HEK293T (cell line): ENCODE measurements at regions not wholly inside any gene's neighbourhood (a gene's known extent, or its start where the extent isn't known, plus 50 kb on each side); places are given as distances from the start of the nearest gene placed in this dataset.

ENCODE experiments used
- BHLHE40 ChIP-seq: fragments of 450-650 bp; IDR thresholded peaks from 2 replicates; pipeline ENCODE4 v1.6.1; 2016; ENCODE audit warnings: mild to moderate bottlenecking, moderate library complexity, borderline replicate concordance
- ELF4 ChIP-seq: fragments of 450-650 bp; IDR thresholded peaks from 2 replicates; pipeline ENCODE4 v1.6.1; 2017; ENCODE audit warnings: antibody characterized with exemption
- FOXK2 ChIP-seq: fragments of 450-650 bp; IDR thresholded peaks from 2 replicates; pipeline ENCODE4 v1.6.1; 2016; ENCODE audit warnings: mild to moderate bottlenecking
- FOXM1 ChIP-seq: fragments of 450-650 bp; IDR thresholded peaks from 2 replicates; pipeline ENCODE4 v1.6.1; 2017; ENCODE audit warnings: mild to moderate bottlenecking, borderline replicate concordance
- HDGF ChIP-seq: fragments of 450-650 bp; IDR thresholded peaks from 2 replicates; pipeline ENCODE4 v1.6.1; 2017; ENCODE audit warnings: antibody characterized with exemption, borderline replicate concordance
- NFRKB ChIP-seq: fragments of 450-650 bp; IDR thresholded peaks from 2 replicates; pipeline ENCODE4 v1.6.1; 2016; ENCODE audit warnings: mild to moderate bottlenecking, moderate library complexity
- SP1 ChIP-seq: fragments of 450-650 bp; IDR thresholded peaks from 2 replicates; pipeline ENCODE4 v1.6.1; 2017

DNA sequence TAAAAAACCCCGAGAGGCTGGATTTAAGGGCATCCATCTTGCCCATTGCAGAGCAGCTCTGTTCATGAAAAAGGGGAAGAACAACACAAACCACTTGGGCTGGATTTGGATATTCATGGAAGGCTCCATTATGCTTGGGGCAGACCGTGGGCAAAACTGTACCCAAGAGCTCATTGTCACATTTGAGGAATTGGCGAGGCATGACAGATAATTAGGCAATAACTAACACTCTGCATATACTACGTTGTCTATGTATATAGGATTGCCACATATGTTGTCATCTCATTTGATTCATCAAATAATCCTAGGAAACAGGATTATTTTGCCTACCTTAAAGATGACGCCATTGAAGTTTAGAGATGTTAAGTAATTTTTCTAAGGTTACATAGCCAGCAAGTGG is 255.4 kb downstream of the SMARCA2 start:
- TF ChIP-seq FOXM1 (no peak), SP1 (no peak), HDGF (no peak), BHLHE40 (no peak), NFRKB (no peak), ELF4 (no peak), FOXK2 (no peak)
